Natural killer cell (primary cell): ENCODE measurements at regions not wholly inside any gene's neighbourhood (a gene's known extent, or its start where the extent isn't known, plus 50 kb on each side); places are given as distances from the start of the nearest gene placed in this dataset.

Source experiments
- ATAC-seq, 3 donors: fragments of 150-1000 bp in 2 of 3; fragments of 200-7000 bp in 1 of 3; cut with Tn5 transposase; 1 replicate in 1 of 3; 2 replicates in 2 of 3; pipeline ENCODE4 v1.10.0; 2021; ENCODE audit warnings: mild to moderate bottlenecking in 2 of 3, moderate library complexity in 2 of 3
- DNase-seq, 2 donors: peaks; one replicate each; pipeline versions ENCODE4 v3.0.0 to v3.0.0-alpha.2; 2013 to 2021; ENCODE audit warnings: mixed read lengths in 1 of 2
- H3K27ac ChIP-seq: one replicate; pipeline ENCODE4 v1.5.1; 2013; ENCODE audit warnings: mild to moderate bottlenecking, low read length
- H3K27me3 ChIP-seq: one replicate; pipeline ENCODE4 v1.6.1; 2013; ENCODE audit warnings: low read length; ENCODE audit not compliant: control insufficient read depth, insufficient read depth
- H3K36me3 ChIP-seq: one replicate; pipeline ENCODE4 v1.6.1; 2013; ENCODE audit warnings: low read length; ENCODE audit not compliant: control insufficient read depth, insufficient read depth
- H3K4me1 ChIP-seq: one replicate; pipeline ENCODE4 v1.6.1; 2013; ENCODE audit warnings: low read length; ENCODE audit not compliant: control insufficient read depth, insufficient read depth
- H3K4me3 ChIP-seq: one replicate; pipeline ENCODE4 v1.5.1; 2013; ENCODE audit warnings: low read length
- H3K9me3 ChIP-seq: one replicate; pipeline ENCODE4 v1.6.1; 2013; ENCODE audit warnings: low read length; ENCODE audit not compliant: control insufficient read depth, insufficient read depth
- H3K27ac Mint-ChIP-seq, 2 donors: one replicate each; pipeline ENCODE4 v1.8.0; 2022; ENCODE audit warnings: mild to moderate bottlenecking in 2 of 2, mixed read lengths in 2 of 2, moderate library complexity in 1 of 2
- H3K27me3 Mint-ChIP-seq, 2 donors: one replicate each; pipeline ENCODE4 v1.8.0; 2022; ENCODE audit warnings: low read depth in 2 of 2, mixed read lengths in 2 of 2
- H3K36me3 Mint-ChIP-seq: one replicate; pipeline ENCODE4 v1.8.0; 2022; ENCODE audit warnings: mixed read lengths
- H3K4me1 Mint-ChIP-seq, 2 donors: one replicate each; pipeline ENCODE4 v1.8.0; 2022; ENCODE audit warnings: mixed read lengths in 2 of 2
- H3K4me3 Mint-ChIP-seq: one replicate; pipeline ENCODE4 v1.8.0; 2022; ENCODE audit warnings: mild to moderate bottlenecking, moderate library complexity, mixed read lengths
- H3K9me3 Mint-ChIP-seq, 2 donors: one replicate each; pipeline ENCODE4 v1.8.0; 2022; ENCODE audit warnings: mixed read lengths in 2 of 2
- CTCF ChIP-seq: fragments of 200-600 bp; IDR thresholded peaks from one replicate; pipeline ENCODE4 v1.8.0; 2022; ENCODE audit warnings: antibody characterized with exemption
- WGBS: methylation state at CpG from one replicate; pipeline ENCODE4 v1.1.7; 2013; ENCODE audit warnings: missing lambda C conversion rate; ENCODE audit not compliant: insufficient coverage; 5-methylcytosine and 5-hydroxymethylcytosine counted together
- intact Hi-C: fragments of 100-400 bp; cut with micrococcal nuclease; formaldehyde crosslinking; loops from one replicate; pipeline ENCODE4 v1.14.2; 2022

DNA sequence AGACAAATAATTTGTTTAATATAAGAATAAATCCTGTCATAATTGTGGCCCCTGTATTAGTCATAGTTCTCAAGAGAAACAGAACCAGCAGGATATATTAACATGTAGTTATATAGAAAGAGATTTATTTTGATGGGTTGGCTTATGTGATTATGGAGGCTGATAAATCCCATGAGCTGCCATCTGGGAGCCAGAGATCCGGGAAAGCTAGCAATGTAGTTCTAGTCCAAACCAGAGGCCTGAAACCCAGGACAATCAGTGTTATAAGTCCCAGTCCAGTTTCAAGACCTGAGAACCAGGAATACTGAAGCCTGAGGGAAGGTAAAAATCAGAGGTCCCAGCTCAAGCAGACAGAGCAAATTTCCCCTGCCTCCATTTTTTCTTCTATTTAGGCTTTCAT lies 435.8 kb downstream of the RPL10L start:
- H3K36me3 Mint-ChIP-seq, result no peaks in the 10 kb centered on the region
- H3K9me3 Mint-ChIP-seq, result peaks cover 9 to 14% of the 10 kb centered on the region in 2 donors
- WGBS, result 89% methylated on average over 1 of the region's 1 CpG

DNA sequence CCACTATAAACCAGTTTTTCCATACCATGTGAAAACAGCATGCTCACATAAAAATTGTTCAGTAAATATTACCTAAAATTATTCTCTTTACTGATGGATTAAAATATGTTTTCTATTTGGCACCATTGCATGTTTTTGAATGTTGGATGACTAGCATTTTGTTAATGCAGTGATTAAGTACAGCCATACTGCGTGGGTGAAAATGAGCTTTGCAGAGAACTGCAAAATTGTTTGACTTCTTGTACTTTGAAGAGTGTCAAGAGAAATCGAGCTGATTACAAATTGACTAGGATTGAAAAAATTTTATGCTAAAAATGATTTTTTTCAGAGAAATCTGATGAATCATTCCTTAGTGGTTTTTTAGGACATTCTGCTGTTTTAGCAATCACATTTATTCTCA lies 452.9 kb downstream of the RPL10L start:
- Mint-ChIP-seq H3K4me1 (no peaks in the 10 kb centered on the region), H3K36me3 (peaks cover 6% of the 10 kb centered on the region), H3K9me3 (peaks cover 10 to 13% of the 10 kb centered on the region in 2 donors), H3K4me3 (no peak overlapping the region), H3K27ac (no peak overlapping the region), H3K27me3 (no peaks in the 10 kb centered on the region)
- no peak for TF ChIP-seq CTCF
- intact Hi-C loops, result no loop called here
- DNase-seq (no peak), ATAC-seq (no peak)
- Histone ChIP-seq H3K27me3 (no peaks in the 10 kb centered on the region), H3K9me3 (no peaks in the 10 kb centered on the region), H3K36me3 (no peaks in the 10 kb centered on the region), H3K4me1 (no peaks in the 10 kb centered on the region), H3K4me3 (no peak overlapping the region), H3K27ac (no peak overlapping the region)
- WGBS, result 57% methylated on average over 2 of the region's 2 CpGs

More for the DNA sequence above, 435.8 kb downstream of the RPL10L start:
- intact Hi-C loops, result no loop called here
- H3K4me1 ChIP-seq, result no peaks in the 10 kb centered on the region
- no peak for TF ChIP-seq CTCF
- Mint-ChIP-seq H3K27ac (no peak overlapping the region), H3K4me1 (no peaks in the 10 kb centered on the region), H3K27me3 (no peaks in the 10 kb centered on the region), H3K4me3 (no peak overlapping the region)
- no peaks in the 10 kb centered on the region for H3K27me3 ChIP-seq
- DNase-seq (no peak), ATAC-seq (no peak)
- H3K9me3 ChIP-seq, result no peaks in the 10 kb centered on the region
- no peaks in the 10 kb centered on the region for H3K36me3 ChIP-seq
- no peak overlapping the region for H3K27ac ChIP-seq
- H3K4me3 ChIP-seq, result no peak overlapping the region

DNA sequence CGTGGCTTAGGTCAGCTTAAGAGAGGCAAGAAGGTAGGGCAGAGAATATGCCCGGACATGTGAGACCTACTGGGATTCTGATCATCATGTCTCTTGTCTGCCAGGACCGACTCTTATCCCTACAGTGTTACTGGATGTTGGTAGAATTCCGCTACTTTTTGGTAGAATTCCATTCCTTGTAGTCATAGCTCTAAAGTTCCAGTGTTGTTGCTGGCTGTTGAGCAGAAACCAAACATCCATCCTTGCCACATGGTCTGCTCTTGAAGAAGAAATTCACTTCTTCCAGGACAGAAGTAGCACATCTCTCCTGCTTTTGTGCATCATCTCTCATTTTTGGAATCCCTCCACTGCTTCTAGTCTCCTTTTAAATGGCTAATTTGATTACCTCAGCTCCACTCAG lies 453.7 kb downstream of the RPL10L start:
- DNase-seq (no peak), ATAC-seq (no peak)
- Histone ChIP-seq H3K27ac (no peak overlapping the region), H3K36me3 (no peaks in the 10 kb centered on the region), H3K9me3 (no peaks in the 10 kb centered on the region), H3K27me3 (no peaks in the 10 kb centered on the region), H3K4me1 (no peaks in the 10 kb centered on the region), H3K4me3 (no peak overlapping the region)
- H3K4me3 Mint-ChIP-seq, result no peak overlapping the region
- no peak for TF ChIP-seq CTCF
- WGBS, result 90% methylated on average over 4 of the region's 4 CpGs
- H3K9me3 Mint-ChIP-seq, result peaks cover 12 to 15% of the 10 kb centered on the region in 2 donors
- intact Hi-C loops, result no loop called here
- H3K36me3 Mint-ChIP-seq, result peaks cover 6% of the 10 kb centered on the region
- no peaks in the 10 kb centered on the region for H3K27me3 Mint-ChIP-seq
- H3K27ac Mint-ChIP-seq, result no peak overlapping the region
- no peaks in the 10 kb centered on the region for H3K4me1 Mint-ChIP-seq
